ACC112 (cell line): ENCODE measurements at regions not wholly inside any gene's neighbourhood (a gene's known extent, or its start where the extent isn't known, plus 50 kb on each side); places are given as distances from the start of the nearest gene placed in this dataset.

Experiments used
- H2AFZ ChIP-seq: fragments of 200-600 bp; sonication (generic); one replicate; pipeline ENCODE4 v1.6.0; 2017; ENCODE audit warnings: antibody characterized with exemption, low read length; ENCODE audit not compliant: unreplicated experiment
- H3K27ac ChIP-seq: fragments of 200-600 bp; sonication (generic); 2 replicates; pipeline ENCODE4 v1.5.1; 2014; ENCODE audit warnings: low read depth, mild to moderate bottlenecking, antibody characterized with exemption, low read length, moderate library complexity
- H3K27me3 ChIP-seq: fragments of 200-600 bp; sonication (generic); 2 replicates; pipeline ENCODE4 v1.6.1; 2014; ENCODE audit warnings: mild to moderate bottlenecking, antibody characterized with exemption, low read length, moderate library complexity, mixed read lengths; ENCODE audit not compliant: insufficient read depth
- H3K36me3 ChIP-seq: fragments of 200-600 bp; sonication (generic); 2 replicates; pipeline ENCODE4 v1.6.1; 2016; ENCODE audit warnings: mild to moderate bottlenecking, antibody characterized with exemption, low read length, moderate library complexity, mixed read lengths; ENCODE audit not compliant: insufficient read depth
- H3K4me1 ChIP-seq: fragments of 200-600 bp; sonication (generic); one replicate; pipeline ENCODE4 v1.6.1; 2016; ENCODE audit warnings: low read length, mixed read lengths; ENCODE audit not compliant: insufficient read depth, unreplicated experiment, control insufficient read depth
- H3K4me3 ChIP-seq: fragments of 200-600 bp; sonication (generic); 2 replicates; pipeline ENCODE4 v1.5.1; 2014; ENCODE audit warnings: mild to moderate bottlenecking, low read depth, low read length
- H3K79me2 ChIP-seq: fragments of 200-600 bp; sonication (generic); one replicate; pipeline ENCODE4 v1.6.0; 2016; ENCODE audit warnings: low read length; ENCODE audit not compliant: control insufficient read depth, unreplicated experiment, insufficient read depth

DNA sequence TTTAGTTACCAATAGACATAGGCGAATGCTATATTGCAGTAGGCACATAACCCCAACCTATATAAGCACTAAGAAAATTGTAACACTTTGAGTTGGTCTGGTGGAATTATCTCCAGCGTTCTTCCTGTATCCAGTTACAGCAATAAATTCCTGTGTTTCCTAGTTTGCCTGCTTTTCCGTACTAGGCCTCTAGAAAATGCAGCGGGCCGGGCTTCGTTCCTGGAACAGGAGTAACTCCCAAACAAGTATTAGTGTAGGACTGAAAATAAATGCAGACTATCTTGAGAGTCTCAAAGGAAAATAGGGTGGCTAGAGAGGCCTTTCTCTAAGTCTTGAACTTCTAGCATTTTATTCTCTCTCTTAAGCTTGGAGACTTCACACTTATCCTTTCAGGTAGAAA is 159.8 kb downstream of the OR13H1 start:
- Histone ChIP-seq H3K79me2 (no peaks in the 10 kb centered on the region), H3K4me1 (no peaks in the 10 kb centered on the region), H3K27me3 (no peaks in the 10 kb centered on the region), H3K36me3 (no peaks in the 10 kb centered on the region), H3K27ac (no peak overlapping the region), H3K4me3 (no peak overlapping the region), H2AFZ (no peak overlapping the region)

DNA sequence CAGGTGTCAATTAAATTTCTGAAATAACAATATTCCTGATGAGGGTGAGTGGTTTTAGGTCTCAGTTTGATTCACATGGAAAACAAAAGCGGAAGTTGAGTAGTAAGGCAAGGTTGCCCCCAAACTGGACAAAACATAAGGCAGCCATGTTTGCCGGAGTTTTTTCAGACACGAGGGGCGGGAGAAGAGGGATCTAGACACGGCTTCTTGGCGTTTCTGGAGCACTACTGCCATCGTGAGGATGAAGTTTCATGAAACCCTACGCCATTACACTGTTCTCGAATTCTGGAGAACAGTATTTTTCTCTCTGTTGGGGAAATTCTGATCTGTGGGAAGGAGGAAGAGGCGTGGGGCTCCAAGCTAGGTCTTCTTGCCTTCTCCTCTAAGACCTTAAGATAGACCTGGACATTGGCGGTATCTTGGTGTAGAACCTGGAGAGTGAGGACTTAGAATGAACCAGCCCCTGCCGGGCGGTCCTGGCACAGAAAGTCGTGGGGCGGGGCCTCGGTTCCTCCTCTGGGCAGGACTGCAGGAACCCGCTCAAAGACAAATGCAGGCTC is 160.3 kb downstream of the OR13H1 start:
- Histone ChIP-seq H3K27me3 (no peaks in the 10 kb centered on the region), H3K79me2 (no peaks in the 10 kb centered on the region), H3K4me1 (no peaks in the 10 kb centered on the region), H3K4me3 (no peak overlapping the region), H3K36me3 (no peaks in the 10 kb centered on the region), H3K27ac (no peak overlapping the region), H2AFZ (no peak overlapping the region)

DNA sequence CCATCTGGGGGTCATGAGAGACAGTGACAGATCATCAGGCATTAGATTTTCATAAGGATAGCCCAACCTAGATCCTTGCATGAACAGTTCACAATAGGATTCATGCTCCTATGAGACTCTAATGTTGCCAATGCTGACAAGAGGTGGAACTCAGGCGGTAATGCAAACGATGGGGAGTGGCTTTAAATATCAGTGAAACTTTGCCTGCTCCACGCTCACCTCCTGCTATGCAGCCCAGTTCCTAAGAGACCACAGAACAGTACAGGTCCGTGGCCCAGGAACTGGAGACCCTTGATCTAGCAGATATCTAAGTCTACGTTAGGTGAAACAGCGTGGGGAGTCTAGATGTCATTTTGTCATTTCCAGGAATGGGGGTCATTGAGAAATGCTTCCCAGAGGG is 165.7 kb downstream of the OR13H1 start:
- Histone ChIP-seq H3K79me2 (no peaks in the 10 kb centered on the region), H3K36me3 (no peaks in the 10 kb centered on the region), H3K4me3 (no peak overlapping the region), H3K27ac (no peak overlapping the region), H3K4me1 (no peaks in the 10 kb centered on the region), H2AFZ (no peak overlapping the region), H3K27me3 (no peaks in the 10 kb centered on the region)

DNA sequence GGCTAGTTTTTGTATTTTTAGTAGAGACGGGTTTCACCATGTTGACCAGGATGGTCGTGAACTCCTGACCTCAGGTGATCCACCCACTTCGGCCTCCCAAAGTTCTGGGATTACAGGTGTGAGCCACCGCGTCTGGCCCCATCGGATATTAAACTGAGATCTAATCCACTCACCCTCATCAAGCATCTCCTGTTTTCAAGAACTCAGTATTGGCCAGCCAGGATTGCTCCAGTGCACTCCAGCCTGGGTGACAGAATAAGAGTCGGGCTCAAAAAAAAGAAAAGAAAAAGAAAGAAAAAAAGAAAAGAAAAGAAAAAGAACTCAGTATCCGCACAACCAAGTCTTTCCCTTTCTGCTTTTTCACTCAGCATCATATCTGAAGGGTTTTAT is 167.6 kb downstream of the OR13H1 start:
- Histone ChIP-seq H3K4me3 (no peak overlapping the region), H3K27ac (no peak overlapping the region), H3K79me2 (no peaks in the 10 kb centered on the region), H3K36me3 (no peaks in the 10 kb centered on the region), H3K4me1 (no peaks in the 10 kb centered on the region), H3K27me3 (no peaks in the 10 kb centered on the region), H2AFZ (no peak overlapping the region)

DNA sequence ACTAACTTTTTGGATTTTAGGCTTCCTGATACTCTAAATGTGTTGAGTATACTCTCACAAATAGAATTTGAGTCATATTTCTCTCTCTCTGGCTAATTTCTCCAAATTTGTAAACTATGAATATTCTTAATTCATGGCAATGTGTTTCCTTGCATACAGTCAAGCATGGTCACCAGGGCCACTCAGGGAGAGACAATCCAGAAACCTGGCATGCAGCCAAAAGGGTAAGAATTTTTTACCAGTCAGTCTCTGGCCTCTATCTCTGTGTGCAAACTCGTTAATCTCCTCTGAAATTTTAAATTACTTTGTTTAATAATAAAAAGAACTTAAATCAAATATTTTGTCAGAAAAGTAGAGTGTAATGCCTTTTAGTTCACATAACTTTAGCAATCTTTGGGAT is 179.8 kb downstream of the OR13H1 start:
- H2AFZ ChIP-seq, result no peak overlapping the region
- H3K79me2 ChIP-seq, result no peaks in the 10 kb centered on the region
- no peaks in the 10 kb centered on the region for H3K36me3 ChIP-seq
- H3K27ac ChIP-seq, result no peak overlapping the region
- H3K4me1 ChIP-seq, result no peaks in the 10 kb centered on the region
- H3K27me3 ChIP-seq, result no peaks in the 10 kb centered on the region
- H3K4me3 ChIP-seq, result no peak overlapping the region

DNA sequence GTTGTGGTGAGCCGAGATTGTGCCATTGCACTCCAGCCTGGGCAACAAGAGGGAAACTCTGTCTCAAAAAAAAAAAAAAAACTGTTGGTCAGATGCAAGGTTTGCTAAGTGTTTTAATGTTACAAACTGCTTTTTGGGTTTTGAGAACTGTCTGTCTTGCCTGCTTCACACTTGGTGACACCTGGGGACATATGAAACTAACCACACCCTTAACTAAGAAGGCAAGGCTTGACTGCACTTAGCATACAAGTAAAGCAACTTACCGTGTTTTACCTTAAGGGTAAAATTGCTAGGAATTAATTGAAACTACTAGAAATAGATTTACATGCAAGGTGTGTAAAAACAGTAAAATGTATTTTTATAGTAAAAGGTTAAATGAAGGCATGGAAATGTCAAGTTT is 180.4 kb downstream of the OR13H1 start:
- H3K27me3 ChIP-seq, result no peaks in the 10 kb centered on the region
- no peaks in the 10 kb centered on the region for H3K4me1 ChIP-seq
- H3K27ac ChIP-seq, result no peak overlapping the region
- H3K79me2 ChIP-seq, result no peaks in the 10 kb centered on the region
- no peak overlapping the region for H3K4me3 ChIP-seq
- no peaks in the 10 kb centered on the region for H3K36me3 ChIP-seq
- H2AFZ ChIP-seq, result no peak overlapping the region

DNA sequence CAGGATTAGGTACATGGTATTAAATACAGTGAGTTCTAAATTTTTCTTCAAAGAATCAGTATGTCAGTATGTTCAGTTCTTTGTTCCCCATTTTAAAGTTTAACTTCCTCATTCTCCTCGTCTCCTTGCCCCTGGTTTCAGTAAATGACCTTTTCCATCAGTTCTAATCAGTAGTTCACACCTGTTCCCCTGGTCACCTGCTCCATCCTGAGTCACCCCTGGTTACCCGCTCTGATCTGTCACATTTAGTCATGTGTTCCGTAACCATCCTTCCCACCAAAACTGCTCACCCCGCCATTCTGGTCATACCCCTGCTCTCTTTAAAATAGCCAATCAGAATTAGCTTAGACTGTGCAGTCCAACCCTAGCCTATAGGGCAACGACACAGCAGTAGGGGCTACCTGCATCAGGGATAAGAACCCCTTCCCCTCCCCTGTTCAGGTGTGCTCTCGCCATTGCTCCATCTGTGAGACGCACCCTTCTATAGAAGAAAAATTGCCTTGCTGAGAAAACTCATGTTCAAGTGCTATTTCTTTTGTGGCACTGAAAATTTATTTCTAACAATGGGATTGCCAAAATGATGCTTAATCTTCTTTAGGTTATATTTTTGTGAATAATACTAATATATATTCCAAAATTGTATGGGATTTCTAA is 181.3 kb downstream of the OR13H1 start:
- H3K36me3 ChIP-seq, result no peaks in the 10 kb centered on the region
- no peak overlapping the region for H2AFZ ChIP-seq
- H3K27me3 ChIP-seq, result no peaks in the 10 kb centered on the region
- H3K4me3 ChIP-seq, result no peak overlapping the region
- H3K4me1 ChIP-seq, result no peaks in the 10 kb centered on the region
- no peak overlapping the region for H3K27ac ChIP-seq
- no peaks in the 10 kb centered on the region for H3K79me2 ChIP-seq

DNA sequence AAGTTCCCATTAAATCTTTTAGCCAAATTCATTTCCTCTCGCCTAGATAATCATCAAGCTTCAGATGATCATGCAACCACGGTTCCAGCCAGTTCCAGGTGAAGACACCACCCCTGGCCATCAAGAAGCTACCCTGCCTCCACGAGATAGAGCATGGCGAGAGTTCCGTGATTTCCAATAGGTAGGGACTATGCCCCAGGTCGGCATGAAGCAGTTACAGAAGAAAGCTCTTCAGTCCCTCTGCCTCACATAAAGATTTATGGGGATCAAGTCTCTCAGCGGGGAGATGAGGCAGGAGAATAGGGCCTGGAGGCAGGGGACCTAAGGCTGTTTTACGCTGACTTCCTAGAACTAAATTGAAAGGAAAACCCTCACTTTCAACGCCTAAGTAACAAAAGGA is 183.9 kb downstream of the OR13H1 start:
- Histone ChIP-seq H3K27ac (no peak overlapping the region), H2AFZ (no peak overlapping the region), H3K36me3 (no peaks in the 10 kb centered on the region), H3K4me1 (no peaks in the 10 kb centered on the region), H3K27me3 (no peaks in the 10 kb centered on the region), H3K4me3 (no peak overlapping the region), H3K79me2 (no peaks in the 10 kb centered on the region)

DNA sequence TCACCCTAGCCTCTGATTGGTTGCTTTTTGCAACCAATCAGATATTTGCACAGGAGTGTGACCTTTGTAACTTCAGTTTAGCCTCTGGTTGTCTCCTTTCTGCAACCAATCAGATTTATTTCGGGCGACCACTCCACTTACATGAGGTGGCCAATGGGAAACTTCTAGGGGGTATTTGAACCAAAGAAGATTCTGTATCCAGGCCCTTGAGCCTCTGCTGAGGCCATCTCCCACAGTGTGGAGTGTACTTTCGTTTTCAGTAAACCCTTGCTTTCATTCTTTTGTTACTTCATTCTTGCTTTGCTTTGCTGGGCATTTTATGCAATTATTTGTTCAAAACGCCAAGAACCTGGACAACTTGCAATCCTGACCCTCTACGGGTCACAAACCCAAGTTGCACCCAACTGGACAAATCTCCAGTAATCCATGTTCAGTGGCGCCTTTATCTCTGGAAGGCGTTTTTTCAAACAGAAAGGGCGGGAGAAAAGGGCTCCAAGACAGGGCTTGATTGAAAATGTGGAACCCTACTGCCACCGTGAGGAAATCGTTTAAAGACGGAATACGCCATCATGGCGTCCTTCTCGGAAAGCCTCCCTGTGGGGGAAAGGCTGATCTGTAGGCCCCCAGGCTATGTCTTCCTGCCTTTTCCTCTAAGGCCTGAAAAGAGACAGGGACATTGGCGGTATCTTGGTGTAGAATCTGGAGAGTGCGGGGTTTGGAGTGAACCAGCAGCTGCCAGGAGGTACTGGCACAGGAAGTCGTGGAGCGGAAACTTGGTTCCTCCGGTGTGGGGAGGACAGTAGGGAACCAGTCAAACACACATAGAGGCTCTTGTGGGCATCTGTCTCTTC is 184.6 kb downstream of the OR13H1 start:
- no peaks in the 10 kb centered on the region for H3K4me1 ChIP-seq
- H3K79me2 ChIP-seq, result no peaks in the 10 kb centered on the region
- H3K4me3 ChIP-seq, result no peak overlapping the region
- no peaks in the 10 kb centered on the region for H3K36me3 ChIP-seq
- H2AFZ ChIP-seq, result no peak overlapping the region
- no peak overlapping the region for H3K27ac ChIP-seq
- H3K27me3 ChIP-seq, result no peaks in the 10 kb centered on the region

DNA sequence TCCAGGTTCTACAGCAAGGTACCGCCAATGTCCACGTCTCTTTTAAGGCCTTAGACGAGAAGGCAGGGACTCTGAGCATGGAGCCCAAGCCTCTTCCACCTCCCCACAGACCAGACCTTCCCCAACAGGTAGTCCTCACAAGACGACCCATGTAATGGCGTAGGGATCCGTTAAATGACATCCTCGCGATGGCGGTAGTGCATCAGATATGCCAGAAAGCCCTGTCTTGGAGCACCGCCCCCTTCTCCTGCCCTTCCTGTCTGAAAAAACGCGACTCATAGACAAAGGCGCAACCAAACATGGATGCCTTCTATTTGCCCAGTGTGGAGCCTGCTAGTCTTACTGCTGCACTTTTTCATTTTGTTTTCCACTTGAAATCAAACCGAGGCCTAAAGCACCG is 185.4 kb downstream of the OR13H1 start:
- no peak overlapping the region for H3K4me3 ChIP-seq
- no peak overlapping the region for H3K27ac ChIP-seq
- H3K27me3 ChIP-seq, result no peaks in the 10 kb centered on the region
- H3K4me1 ChIP-seq, result no peaks in the 10 kb centered on the region
- H3K79me2 ChIP-seq, result no peaks in the 10 kb centered on the region
- no peak overlapping the region for H2AFZ ChIP-seq
- H3K36me3 ChIP-seq, result no peaks in the 10 kb centered on the region

DNA sequence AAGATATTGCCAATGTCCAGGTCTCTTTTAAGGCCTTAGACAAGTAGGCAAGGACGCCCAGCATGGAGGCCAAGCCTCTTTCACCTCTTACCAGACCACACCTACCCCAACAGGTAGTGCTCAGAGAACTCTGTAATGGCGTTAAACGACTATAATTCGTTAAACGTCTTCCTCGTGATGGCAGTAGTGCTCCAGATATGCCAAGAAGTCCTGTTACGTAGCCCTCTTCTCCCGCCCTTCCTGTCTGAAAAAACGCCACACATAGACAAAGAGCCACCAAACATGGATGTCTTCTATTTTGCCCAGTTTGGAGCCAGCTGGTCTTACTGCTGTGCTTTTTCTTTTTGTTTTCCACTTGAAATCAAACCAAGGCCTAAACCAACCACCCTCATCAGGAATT is 190.7 kb downstream of the OR13H1 start:
- no peaks in the 10 kb centered on the region for H3K36me3 ChIP-seq
- H3K4me1 ChIP-seq, result no peaks in the 10 kb centered on the region
- no peak overlapping the region for H2AFZ ChIP-seq
- H3K4me3 ChIP-seq, result no peak overlapping the region
- H3K27ac ChIP-seq, result no peak overlapping the region
- H3K27me3 ChIP-seq, result no peaks in the 10 kb centered on the region
- H3K79me2 ChIP-seq, result no peaks in the 10 kb centered on the region
